8988T (cell line): ENCODE measurements at regions not wholly inside any gene's neighbourhood (a gene's known extent, or its start where the extent isn't known, plus 50 kb on each side); places are given as distances from the start of the nearest gene placed in this dataset.
"Not testable (repeated sequence)": the region's sequence is repeated elsewhere in the genome, so short reads cannot be mapped to it uniquely, and the experiment has no call there.

ENCODE experiments used
- DNase-seq: peaks from one replicate; pipeline ENCODE4 v3.0.0; 2011

DNA sequence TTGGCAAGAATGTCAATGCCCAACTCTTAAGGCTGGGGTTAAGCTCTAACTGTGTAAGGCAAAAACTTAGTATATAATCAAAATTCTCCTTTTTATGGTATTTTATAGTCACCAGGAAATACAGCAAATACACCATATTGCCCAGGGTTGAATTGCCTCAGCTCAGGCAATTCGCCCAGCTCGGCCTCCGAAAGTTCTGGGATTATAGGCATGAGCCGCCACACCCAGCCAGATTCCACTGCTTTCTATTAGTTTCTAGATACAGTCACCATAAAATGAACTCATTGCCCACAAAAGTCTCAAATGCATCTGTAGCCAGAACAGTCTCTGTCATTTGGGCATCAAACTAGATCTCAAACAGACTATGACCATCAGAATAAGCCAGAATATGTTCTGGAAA lies 238.7 kb upstream of the TOX3 start:
- DNase-seq, result no peak

DNA sequence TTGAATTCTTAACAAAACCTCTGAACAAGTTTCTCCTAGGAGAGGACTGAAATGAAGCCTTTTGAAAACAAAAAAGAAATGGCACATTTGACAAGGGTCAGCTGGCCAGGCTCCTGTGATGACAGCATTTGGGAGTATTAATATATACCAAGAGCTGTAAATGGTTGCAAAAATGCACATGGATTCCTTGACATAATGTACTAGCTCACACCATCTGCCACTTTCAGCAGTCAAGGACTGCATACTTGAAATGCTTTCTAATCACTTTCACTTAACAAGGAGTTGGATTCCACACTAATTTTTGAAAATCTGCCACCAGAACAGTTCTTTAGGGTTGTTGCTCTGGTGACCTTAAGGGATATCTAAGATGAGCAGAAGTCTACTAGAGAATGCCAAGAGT lies 236.7 kb upstream of the TOX3 start:
- no peak for DNase-seq

DNA sequence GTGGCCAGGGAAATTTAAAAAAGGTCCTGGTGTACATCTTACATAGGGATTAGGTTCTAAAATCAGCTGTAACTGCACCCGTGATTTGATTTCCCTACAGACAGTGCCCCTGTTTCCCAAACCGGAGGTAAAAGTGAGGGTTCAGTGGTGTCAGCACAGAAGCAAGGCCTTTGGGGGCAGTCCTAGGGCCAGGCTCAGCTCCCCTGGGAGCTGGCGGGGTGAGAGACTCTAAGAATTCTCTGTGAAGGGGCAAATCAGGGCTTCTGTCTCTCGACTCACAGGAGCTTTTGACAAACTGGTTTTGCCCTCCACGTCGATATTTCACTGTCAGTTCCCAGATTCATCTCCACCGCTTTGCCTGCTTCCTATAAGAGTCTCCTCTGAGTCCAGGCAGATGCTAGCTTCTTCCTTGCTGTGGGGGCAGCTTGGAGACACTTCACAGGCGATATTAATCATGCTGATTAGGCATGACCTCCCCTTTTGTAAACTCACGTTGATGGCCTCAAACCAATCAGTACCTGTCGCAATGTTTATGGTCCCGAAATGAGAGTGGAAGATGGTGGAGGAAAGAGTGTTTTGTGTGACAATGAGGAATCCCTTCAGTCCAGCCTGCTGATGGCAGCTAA lies 234.2 kb upstream of the TOX3 start:
- no peak for DNase-seq

DNA sequence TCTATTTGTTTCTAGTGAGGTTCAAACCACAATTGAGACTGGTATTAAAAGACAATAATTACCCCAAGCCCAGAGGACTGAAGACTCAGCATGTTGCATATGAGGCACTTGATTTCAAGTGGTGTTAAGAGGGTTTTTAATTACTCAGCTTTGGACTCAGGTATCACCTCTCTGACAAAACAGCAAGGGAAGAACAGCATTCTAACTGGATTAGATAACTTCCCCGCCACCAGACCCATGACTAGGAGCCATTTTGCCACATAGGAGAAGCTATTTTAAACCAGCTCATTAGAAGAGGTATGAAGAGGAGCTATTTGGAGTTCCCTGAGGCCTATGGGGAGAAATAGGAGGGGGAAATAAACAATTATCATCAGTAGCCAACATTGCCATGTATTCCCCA lies 226.1 kb upstream of the TOX3 start:
- no peak for DNase-seq

DNA sequence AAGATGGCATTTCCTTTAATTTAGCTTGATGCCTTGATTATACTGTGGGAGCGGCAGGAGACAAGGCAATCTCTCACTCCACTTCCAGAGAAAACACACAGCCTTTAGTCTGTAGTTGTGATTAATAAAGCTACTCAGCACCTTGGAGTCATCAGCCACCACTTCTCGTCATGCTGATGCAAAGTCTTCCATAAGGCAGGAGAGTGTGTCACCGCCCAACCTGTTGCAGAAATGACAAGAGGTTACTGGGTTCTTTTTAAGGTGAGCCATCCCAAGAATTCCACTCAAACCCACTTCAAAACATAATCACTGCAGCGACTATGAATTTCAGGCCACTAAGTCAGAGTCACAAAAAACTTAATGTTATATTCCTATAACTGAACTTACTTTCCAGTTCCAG lies 223.9 kb upstream of the TOX3 start:
- DNase-seq, result no peak

DNA sequence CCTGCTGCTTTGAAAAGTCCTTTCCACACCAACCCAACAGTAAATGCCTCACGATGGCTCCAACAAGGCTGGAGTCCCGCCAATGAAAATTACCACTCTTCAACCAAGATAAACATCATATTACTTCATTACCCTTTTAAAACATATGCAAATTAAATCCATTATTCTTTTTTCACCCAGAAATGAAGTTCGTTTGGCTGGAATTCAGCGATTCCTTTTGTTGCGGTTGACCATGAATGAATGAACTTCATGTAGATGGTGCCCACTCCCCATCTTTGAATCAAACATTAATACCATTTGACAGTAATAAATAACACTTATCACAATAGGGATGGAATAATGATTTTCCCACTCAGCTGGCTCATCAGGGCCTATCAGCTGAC lies 211.5 kb upstream of the TOX3 start:
- no peak for DNase-seq

DNA sequence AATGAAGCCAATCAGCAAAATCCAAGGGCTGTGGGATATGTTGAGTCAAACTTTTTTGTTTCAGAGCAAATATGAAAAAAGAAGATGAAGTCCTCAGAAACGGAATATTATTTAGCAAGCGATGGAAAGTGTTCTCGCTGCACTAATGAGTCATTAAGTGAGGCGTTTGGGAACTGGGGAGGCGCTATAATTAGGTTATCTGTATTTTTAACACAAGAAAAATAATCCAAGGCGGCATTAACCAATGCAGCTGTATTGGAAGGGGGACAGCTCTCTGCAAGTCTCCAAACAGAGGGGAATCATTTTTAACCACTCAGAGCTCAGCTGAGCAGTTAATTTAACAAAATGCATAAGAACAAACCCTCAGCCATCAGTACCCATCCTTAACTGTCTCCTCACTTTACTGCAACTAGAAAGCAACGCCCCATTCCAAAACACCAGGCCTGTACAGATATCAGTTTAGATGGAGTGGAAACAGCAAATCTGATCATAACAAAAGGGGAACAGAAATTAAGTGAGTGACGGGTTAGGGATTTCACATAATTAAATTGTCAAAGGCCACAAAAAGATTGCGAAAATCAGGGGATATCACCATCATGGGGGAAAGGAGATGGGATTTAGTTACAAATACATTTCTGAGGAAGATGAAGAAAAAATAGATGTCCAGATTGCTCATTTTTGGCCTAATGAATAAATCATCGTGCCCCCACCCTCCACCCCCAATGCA lies 211.0 kb upstream of the TOX3 start:
- DNase-seq, result no peak

DNA sequence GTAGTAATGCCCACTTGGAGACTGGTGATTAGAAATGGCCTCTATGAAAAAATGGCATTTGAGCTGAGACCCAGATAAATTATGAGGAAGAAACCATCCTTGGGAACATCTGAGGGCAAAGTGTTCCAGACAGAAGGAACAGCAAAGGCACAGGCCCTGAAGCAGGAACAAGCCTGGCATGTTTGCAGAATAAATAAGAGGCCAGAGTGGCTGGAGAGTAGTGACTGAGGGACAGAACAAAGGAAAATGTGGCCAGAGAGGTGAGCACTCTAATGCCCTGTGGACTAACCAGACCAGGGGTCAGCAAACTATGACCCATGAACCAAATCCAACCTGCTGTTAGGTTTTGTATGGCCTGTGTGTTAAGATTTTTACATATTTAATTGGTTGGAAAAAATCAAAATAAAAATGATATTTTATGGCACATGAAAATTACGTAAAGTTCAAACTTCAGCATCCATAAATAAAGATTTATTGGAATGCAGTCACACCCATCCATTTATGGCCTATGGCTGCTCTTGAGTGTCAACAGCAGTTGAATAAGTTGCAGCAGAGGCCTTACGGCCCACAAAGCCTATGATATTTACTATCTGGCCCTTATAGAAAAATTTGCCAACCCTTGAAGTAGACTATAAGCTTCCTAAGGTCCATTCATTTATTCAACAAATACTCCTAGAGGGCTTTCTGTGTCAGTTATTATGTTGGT lies 210.0 kb upstream of the TOX3 start:
- no peak for DNase-seq

DNA sequence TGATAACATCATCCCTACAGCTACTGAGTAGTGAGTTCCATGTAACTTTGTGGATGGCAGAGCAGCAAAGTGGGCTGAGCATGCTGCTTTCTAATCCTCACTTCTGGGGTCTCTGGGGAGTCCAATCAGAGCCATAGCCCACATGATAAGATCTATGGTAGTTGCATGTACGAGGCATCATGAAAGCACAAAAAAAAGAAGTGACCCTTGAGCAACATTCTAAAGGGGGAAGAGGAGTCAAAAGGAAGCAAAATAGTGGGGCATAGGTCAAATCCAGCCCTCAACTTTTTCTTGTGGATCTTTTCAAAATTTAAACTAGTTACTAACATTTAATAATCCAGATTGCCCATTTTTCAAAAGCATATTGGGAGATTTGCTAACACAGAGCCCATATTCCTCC lies 208.5 kb upstream of the TOX3 start:
- DNase-seq, result no peak

DNA sequence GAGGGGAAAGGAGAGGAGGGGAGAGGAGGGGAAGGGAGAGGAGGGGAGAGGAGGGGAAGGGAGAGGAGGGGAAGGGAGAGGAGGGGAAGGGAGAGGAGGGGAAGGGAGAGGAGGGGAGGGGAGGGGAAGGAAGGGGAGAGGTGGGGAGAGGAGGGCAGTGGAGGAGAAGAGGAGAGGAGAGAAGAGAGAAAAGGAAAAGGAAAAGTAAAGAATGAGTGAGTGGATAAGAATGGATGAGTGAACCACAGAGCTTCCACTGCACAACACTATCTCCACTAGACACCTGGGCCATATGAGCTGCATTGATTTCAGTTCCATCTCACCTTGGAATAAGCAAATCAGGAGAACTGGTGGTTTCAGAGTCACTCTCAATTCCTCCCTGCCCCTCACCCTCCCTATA lies 204.1 kb upstream of the TOX3 start:
- no peak for DNase-seq

DNA sequence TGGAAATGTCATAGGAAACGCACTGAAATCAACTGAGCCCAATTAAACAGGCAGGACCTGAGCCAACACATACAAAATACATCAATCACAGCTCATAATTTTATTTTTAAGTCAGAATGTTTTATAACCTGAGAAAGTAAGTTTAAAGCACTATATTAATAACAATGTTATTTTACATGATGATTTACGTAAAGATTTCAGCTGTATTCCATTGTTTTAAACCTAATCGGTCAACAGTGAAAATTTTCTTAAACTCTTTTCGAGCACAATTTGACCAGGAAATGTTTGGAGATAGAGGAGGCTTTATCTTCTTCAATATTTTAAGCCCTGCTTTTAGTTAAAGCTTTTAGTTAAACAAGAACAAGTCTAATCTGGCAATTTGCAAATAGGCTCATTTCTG lies 201.8 kb upstream of the TOX3 start:
- no peak for DNase-seq

DNA sequence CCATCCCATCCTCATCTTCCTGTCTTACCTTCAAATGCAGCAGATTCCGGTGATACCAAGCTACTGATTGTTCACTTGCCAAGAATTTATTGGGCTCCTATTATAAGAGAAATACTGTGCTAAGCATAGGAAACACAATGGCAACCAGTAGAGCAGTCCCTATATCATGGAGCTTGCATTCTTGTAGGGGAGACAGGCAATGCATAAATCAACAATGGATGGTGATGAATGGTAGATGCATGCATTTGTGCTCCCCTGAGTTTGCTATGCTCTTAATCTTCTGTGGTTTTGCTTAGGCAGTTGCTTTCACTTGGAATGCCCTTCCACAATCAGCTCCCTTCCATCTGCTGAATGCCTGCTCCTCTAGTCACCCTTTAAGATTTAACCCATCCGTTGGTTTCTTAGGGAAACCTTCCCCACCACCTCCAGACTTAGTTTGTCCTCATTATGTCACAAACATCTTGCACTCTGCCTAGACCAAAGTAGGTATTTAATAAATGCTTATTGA lies 200.2 kb upstream of the TOX3 start:
- no peak for DNase-seq

DNA sequence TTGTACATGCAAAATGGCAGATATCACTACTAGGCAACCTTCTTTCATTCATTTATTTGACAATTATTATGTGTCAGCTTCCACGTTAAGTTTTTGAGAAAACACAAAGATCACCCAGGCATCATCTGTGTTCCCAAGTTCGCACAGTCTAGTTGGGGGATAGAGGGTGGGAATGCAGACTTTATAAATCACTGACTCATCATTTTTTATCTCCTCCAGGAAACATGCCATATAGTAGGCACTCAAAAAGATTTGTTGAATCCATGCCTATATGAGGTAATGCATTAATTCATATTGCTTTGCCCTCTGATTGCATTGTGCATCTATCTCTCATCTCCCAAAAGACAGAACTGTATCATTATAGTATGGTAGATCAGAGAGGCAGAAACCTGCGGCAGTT lies 196.8 kb upstream of the TOX3 start:
- no peak for DNase-seq

DNA sequence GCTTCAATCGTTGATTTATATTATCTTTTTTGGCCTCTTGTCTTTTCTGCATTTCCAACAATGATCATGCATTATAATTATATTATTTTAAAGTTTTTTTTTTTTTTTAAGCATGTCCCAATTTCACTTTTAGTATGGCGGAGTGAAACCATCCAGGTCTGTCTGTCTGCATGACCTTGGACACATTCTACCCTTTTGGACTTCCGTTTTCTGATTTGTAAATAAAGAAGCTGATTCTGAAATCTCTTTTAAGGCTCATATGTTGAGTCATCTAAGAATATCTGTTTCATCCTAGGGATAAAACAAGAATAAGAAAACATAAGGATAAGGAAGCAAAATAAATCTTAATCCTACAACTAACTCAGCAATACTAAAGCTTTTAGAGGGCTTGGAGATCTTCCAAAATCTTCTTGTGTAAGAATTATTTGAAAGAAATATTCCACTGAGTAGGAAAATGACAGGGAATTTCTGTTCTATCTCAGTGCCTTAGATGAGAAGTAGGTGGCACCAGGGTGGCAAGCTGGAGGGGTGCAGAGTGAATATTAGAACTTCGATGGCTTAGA lies 195.7 kb upstream of the TOX3 start:
- DNase-seq, result no peak

DNA sequence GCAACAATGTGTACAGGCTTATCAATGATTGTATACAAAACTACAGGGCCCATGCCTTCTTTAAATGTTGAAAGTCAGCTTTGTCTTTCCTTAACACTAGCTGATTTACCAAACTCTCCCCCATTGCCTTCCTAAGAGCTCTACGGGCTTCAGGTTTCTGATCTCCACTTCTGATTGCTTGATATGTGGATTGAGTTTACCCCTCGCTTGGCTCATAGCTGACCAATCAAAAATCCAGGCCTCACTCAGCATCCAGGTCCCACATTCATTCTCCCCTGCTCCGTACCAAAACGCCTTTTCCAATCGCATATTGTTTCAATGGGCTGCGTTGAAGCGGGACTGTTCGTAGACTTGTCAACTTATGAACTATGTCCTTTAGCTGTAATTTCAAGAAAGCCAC lies 195.1 kb upstream of the TOX3 start:
- DNase-seq, result no peak

DNA sequence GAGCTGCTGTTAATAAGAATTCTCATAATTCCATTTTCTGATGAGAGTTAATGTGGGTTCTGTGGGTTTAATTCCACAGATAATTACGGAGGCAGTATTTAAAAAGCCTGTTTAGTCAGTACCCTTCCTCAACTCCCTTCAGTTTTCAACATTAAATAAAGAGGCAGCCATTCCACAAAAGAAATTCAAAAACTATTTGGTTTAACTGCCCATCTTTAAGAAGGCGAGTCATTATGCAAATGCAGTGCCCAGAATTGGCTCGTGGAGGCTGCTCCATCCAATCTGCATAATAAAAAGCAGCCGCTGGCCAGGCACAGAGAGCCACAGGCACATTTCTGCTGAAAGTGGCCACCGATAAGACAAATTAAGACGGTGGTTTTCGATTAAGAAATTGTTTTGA lies 194.4 kb upstream of the TOX3 start:
- DNase-seq, result no peak

DNA sequence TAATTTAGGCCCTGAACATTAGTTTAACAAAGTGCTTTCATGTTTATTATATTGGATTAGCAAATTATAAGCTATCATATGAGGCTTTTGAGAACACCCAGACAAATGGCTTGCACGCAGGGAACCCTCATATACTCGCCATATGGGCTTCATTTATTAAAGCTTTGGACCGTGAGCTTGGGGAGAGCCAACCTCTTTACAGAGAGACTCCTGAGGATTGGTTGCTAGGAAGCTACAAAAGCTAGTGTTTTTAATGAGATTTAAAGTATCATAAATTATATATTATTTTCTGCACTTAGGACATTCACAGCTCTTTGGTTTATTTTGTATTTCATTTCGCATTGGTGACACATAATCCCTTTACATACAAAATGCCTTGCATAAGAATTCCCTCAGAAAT lies 193.8 kb upstream of the TOX3 start:
- DNase-seq, result no peak

DNA sequence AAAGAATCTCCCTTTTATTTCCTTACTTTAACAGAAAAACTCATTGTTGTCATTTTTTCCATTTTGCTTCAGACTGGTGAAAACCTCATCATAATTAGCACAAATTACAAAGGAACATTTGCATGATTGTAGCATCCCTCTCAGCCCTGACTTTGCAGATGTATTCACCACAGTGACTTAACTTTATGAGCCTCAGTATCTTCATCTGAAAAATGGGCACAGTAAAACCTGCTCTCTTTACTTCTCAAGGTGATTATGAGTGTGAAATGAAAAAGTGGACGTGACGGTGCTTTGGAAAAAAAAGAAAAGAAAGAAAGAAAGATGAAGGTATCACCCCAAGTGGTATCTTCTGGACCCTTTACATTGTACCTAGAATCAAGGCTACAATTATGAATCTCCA lies 193.4 kb upstream of the TOX3 start:
- no peak for DNase-seq

DNA sequence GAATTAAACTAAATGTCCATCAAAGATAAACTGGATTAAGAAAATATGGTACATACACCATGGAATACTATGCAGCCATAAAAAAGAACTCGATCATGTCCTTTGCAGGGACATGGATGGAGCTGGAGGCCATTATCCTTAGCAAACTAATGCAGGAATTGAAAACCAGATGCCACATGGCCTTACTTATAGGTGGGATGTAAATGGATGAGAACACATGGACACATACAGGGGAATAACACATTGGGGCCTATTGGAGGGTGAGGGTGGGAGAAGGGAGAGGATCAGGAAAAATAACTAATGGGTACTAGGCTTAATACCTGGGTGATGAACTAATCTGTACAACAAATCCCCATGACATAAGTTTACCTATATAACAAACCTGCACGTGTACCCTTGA lies 192.0 kb upstream of the TOX3 start:
- not testable (repeated sequence) for DNase-seq

DNA sequence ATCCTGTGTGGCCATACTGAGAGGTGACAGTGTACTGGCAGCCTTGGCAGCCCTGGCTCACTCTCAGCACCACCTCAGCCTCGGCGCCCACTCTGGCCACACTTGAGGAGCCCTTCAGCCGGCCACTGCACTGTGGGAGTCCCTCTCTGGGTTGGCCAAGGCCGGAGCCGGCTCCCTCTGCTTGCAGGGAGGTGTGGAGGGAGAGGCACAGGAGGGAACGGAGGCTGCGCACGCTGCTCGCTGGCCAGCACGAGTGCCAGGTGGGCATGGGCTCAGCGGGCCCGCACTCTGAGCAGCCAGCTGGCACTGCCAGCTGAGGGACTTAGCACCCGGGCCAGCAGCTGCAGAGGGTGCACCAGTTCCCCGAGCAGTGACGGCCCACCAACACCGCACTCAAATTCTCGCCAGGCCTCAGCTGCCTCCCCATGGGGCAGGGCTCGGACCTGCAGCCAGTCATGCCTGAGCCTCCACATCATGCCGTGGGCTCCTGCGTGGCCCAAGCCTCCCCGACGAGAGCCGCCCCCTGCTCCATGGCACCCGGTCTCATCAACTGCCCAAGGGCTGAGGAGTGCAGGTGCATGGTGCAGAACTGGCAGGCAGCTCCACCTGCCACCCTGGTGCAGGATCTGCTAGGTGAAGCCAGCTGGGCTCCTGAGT lies 184.4 kb upstream of the TOX3 start:
- DNase-seq, result no peak

DNA sequence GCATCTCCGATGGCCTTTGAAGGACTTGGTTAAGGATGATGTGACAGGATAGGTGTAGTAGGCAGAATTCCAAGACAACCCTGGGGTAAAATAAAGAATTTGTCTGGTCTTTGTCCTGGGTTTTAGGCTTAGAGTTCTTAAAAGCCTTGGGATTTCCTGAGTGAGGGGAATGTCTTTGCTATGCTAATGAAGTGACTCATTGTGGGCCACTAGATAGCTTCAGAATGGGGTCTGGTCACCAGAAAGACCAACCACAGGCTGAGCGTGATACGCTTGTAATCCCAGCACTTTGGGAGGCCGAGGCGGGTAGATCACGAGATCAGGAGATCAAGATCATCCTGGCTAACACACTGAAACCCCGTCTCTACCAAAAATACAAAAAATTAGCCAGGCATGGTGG lies 182.8 kb upstream of the TOX3 start:
- no peak for DNase-seq

DNA sequence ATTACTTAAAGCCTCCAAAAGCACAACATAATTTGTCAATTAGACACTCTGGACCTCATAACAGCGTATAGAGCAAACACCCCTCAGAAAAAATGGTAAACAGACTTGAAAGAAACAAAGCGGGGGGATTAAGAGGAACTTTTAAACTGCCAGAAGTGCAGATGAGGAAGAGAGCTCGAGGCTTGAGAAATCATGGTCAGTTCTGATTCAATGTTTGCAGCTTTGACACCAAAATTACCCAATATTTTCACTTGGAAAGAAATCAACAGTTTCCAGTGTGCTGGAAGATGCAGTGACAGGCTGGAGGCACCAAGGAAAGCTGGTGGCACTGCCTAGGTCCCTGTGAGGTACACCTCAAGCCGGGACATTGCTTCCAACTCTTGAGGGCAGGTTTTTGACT lies 180.9 kb upstream of the TOX3 start:
- DNase-seq, result no peak

DNA sequence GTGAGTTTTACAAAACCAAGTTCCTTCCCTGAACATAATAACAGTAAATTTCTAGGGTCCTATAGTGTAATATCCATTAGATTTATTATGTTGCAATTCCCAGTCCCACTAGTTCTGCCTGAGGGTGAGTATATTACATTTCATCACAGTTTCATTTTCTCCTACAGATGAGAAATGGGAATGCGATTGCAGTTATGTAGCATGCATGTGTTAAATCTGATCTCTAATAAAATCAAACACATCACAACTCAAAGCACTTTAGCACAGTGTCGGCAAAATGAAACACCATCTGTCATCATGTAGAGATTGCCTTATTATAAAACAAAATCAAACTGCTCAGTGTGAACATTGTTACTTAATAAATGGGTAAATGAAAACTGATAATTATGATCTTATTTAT lies 180.5 kb upstream of the TOX3 start:
- no peak for DNase-seq

DNA sequence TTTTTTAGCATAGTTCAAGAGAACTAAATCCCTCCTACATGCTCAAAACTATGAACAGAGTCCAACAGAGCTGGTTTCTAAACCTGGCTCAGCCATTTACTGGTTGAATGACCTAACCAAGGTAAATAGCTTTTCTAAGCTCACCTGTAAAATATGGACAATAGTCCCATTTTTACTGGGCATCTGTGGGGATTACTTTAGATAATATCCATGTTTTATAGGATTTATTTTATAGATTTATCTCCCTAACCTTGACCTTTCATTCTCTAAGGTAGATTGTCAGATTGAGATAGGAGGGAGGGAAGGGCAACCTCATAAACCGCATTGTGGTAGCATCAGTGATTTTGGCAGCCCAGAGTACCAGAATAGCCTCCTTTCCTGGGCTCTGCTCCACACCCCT lies 178.5 kb upstream of the TOX3 start:
- DNase-seq, result no peak
